ENCODE measurements at regions not wholly inside any gene's neighbourhood (a gene's known extent, or its start where the extent isn't known, plus 50 kb on each side); places are given as distances from the start of the nearest gene placed in this dataset.

DNA sequence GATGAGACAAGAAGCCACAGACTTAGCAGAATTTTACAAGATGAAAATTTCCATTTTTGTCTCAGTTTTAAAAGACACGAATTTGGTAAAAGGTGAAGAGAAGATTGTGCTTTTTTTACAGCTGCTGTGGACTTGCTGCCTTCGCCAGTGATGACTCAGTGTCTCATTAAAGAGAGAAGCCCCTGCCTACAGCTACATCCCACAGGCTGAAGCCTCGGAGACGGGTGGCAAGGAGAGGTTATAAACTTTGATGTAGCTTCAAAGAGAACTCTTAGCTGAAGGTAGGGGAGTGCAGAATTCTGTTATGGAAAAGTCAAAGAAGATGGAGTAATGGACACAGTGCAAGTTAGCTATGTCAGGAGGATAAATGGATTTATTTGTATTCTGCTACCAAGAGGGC, 683.4 kb upstream of the ARGLU1 start:
- ChIA-PET CTCF (interaction anchor here (0.5 kb wide), 1 partner anchor 484 kb away, joined by 3 read pairs; no protein-coding TSS in a partner anchor), POLR2A (no interaction called here)
- H3K4me1 ChIP-seq (ENCODE audit: control insufficient read depth, insufficient read depth, low read length): no peaks in the 10 kb centered on the region
- H3K36me3 ChIP-seq (ENCODE audit: control insufficient read depth in 2 of 2, insufficient read depth in 1 of 2, low read length in 2 of 2): no peaks in the 10 kb centered on the region
- H3K9me3 ChIP-seq (ENCODE audit: control insufficient read depth, insufficient read depth, low read depth, low read length): no peaks in the 10 kb centered on the region
- H3K27ac ChIP-seq (ENCODE audit: extremely low read depth, low read depth, low read length): no peak overlapping the region
- H3K4me3 ChIP-seq (ENCODE audit: low read depth, low read length): no peak overlapping the region
- TF ChIP-seq SCRT1 (tag by site-specific recombination; IDR thresholded peaks at IDR 0.05; ENCODE audit: borderline replicate concordance) (no peak), TRIM28 (IDR thresholded peaks at IDR 0.05; ENCODE audit: borderline replicate concordance, low read length) (no peak), ZNF837 (tag by site-specific recombination; IDR thresholded peaks at IDR 0.05) (no peak), MEIS1 (CRISPR knock-in tag; IDR thresholded peaks at IDR 0.05; ENCODE audit: borderline replicate concordance) (no peak)

DNA sequence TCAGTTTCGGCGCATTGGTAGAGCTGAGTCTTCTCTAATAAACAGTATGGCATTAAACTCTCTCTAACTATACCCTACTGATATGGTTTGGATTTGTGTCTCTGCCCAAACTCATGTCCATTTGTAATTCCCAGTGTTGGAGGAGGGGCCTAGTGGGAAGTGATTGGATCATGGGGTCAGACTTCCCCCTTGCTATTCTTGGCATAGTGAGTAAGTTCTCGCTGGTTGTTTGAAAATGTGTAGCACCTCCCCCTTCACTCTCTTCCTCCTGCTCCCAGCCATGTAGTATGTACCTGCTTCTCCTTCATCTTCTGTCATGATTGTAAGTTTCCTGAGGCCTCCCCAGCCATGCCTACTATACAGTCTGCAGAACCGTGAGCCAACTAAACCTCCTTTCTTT, 682.7 kb upstream of the ARGLU1 start:
- POLR2A ChIA-PET: no interaction called here
- no peaks in the 10 kb centered on the region for H3K4me1 ChIP-seq (ENCODE audit: control insufficient read depth, insufficient read depth, low read length)
- no peak overlapping the region for H3K27ac ChIP-seq (ENCODE audit: extremely low read depth, low read depth, low read length)
- no peak overlapping the region for H3K4me3 ChIP-seq (ENCODE audit: low read depth, low read length)
- no peaks in the 10 kb centered on the region for H3K9me3 ChIP-seq (ENCODE audit: control insufficient read depth, insufficient read depth, low read depth, low read length)
- CTCF ChIA-PET: no interaction called here
- H3K36me3 ChIP-seq (ENCODE audit: control insufficient read depth in 2 of 2, insufficient read depth in 1 of 2, low read length in 2 of 2): no peaks in the 10 kb centered on the region
- TF ChIP-seq OSR2 (tag by site-specific recombination; IDR thresholded peaks at IDR 0.05) (no peak), ZNF335 (tag by site-specific recombination; conservative IDR thresholded peaks at IDR 0.05) (no peak), ZFHX2 (tag by site-specific recombination; conservative IDR thresholded peaks at IDR 0.05) (no peak), GLIS2 (tag by site-specific recombination; IDR thresholded peaks at IDR 0.05) (no peak), ZNF169 (tag by site-specific recombination; IDR thresholded peaks at IDR 0.05) (no peak), ZNF239 (tag by site-specific recombination; IDR thresholded peaks at IDR 0.05) (no peak), ZBTB21 (tag by site-specific recombination; IDR thresholded peaks at IDR 0.05) (no peak), KLF8 (tag by site-specific recombination; IDR thresholded peaks at IDR 0.05) (no peak), ZNF302 (tag by site-specific recombination; IDR thresholded peaks at IDR 0.05; ENCODE audit: low read depth) (no peak), ZNF423 (tag by site-specific recombination; IDR thresholded peaks at IDR 0.05) (no peak), ZBTB17 (tag by site-specific recombination; IDR thresholded peaks at IDR 0.05) (no peak), ZBTB20 (tag by site-specific recombination; IDR thresholded peaks at IDR 0.05) (no peak), ZNF37A (tag by site-specific recombination; IDR thresholded peaks at IDR 0.05) (no peak), ZNF610 (tag by site-specific recombination; IDR thresholded peaks at IDR 0.05; ENCODE audit: borderline replicate concordance) (no peak), ZNF530 (tag by site-specific recombination; IDR thresholded peaks at IDR 0.05; ENCODE audit: low read depth) (no peak), RBAK (tag by site-specific recombination; IDR thresholded peaks at IDR 0.05) (no peak), ZNF24 (tag by site-specific recombination; IDR thresholded peaks at IDR 0.05) (no peak)
- TF ChIP-seq, protein P1, sequence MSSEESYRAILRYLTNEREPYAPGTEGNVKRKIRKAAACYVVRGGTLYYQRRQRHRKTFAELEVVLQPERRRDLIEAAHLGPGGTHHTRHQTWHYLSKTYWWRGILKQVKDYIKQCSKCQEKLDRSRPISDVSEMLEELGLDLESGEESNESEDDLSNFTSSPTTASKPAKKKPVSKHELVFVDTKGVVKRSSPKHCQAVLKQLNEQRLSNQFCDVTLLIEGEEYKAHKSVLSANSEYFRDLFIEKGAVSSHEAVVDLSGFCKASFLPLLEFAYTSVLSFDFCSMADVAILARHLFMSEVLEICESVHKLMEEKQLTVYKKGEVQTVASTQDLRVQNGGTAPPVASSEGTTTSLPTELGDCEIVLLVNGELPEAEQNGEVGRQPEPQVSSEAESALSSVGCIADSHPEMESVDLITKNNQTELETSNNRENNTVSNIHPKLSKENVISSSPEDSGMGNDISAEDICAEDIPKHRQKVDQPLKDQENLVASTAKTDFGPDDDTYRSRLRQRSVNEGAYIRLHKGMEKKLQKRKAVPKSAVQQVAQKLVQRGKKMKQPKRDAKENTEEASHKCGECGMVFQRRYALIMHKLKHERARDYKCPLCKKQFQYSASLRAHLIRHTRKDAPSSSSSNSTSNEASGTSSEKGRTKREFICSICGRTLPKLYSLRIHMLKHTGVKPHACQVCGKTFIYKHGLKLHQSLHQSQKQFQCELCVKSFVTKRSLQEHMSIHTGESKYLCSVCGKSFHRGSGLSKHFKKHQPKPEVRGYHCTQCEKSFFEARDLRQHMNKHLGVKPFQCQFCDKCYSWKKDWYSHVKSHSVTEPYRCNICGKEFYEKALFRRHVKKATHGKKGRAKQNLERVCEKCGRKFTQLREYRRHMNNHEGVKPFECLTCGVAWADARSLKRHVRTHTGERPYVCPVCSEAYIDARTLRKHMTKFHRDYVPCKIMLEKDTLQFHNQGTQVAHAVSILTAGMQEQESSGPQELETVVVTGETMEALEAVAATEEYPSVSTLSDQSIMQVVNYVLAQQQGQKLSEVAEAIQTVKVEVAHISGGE (tag by site-specific recombination; conservative IDR thresholded peaks at IDR 0.05; ENCODE audit: low read depth): no peak
- TF ChIP-seq, protein P2, sequence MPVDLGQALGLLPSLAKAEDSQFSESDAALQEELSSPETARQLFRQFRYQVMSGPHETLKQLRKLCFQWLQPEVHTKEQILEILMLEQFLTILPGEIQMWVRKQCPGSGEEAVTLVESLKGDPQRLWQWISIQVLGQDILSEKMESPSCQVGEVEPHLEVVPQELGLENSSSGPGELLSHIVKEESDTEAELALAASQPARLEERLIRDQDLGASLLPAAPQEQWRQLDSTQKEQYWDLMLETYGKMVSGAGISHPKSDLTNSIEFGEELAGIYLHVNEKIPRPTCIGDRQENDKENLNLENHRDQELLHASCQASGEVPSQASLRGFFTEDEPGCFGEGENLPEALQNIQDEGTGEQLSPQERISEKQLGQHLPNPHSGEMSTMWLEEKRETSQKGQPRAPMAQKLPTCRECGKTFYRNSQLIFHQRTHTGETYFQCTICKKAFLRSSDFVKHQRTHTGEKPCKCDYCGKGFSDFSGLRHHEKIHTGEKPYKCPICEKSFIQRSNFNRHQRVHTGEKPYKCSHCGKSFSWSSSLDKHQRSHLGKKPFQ (tag by site-specific recombination; IDR thresholded peaks at IDR 0.05): no peak
- TF ChIP-seq, protein P3, sequence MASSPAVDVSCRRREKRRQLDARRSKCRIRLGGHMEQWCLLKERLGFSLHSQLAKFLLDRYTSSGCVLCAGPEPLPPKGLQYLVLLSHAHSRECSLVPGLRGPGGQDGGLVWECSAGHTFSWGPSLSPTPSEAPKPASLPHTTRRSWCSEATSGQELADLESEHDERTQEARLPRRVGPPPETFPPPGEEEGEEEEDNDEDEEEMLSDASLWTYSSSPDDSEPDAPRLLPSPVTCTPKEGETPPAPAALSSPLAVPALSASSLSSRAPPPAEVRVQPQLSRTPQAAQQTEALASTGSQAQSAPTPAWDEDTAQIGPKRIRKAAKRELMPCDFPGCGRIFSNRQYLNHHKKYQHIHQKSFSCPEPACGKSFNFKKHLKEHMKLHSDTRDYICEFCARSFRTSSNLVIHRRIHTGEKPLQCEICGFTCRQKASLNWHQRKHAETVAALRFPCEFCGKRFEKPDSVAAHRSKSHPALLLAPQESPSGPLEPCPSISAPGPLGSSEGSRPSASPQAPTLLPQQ (tag by site-specific recombination; IDR thresholded peaks at IDR 0.05): no peak
